Activated T-cell treated with anti-CD3 and anti-CD28 coated beads, Interleukin-2, amount 50 U/mL, for 24 hours (primary cell): ENCODE measurements at regions not wholly inside any gene's neighbourhood (a gene's known extent, or its start where the extent isn't known, plus 50 kb on each side); places are given as distances from the start of the nearest gene placed in this dataset.

Experiments
- DNase-seq: peaks from one replicate; pipeline ENCODE4 v3.0.0-alpha.2; 2020
- H3K27ac Mint-ChIP-seq: 2 replicates; pipeline ENCODE4 v1.8.0; 2020; ENCODE audit warnings: mild to moderate bottlenecking, mixed read lengths
- H3K27me3 Mint-ChIP-seq: 2 replicates; pipeline ENCODE4 v1.8.0; 2020; ENCODE audit warnings: mixed read lengths
- H3K36me3 Mint-ChIP-seq: 2 replicates; pipeline ENCODE4 v1.8.0; 2020; ENCODE audit warnings: low read depth, mixed read lengths
- H3K4me1 Mint-ChIP-seq: 2 replicates; pipeline ENCODE4 v1.8.0; 2020; ENCODE audit warnings: low read depth, mixed read lengths
- H3K4me3 Mint-ChIP-seq: 2 replicates; pipeline ENCODE4 v1.8.0; 2020; ENCODE audit warnings: mild to moderate bottlenecking, moderate library complexity, mixed read lengths
- H3K9me3 Mint-ChIP-seq: 2 replicates; pipeline ENCODE4 v1.8.0; 2020; ENCODE audit warnings: mixed read lengths

GRCh38 chr6:153849072-153849779 is 189.8 kb upstream of the OPRM1 start:
- H3K36me3 Mint-ChIP-seq = no peaks in the 10 kb centered on the region
- no peak for DNase-seq
- H3K27ac Mint-ChIP-seq = no peak overlapping the region
- no peak overlapping the region for H3K4me3 Mint-ChIP-seq
- no peaks in the 10 kb centered on the region for H3K27me3 Mint-ChIP-seq
- H3K9me3 Mint-ChIP-seq = peaks cover 2% of the 10 kb centered on the region
- H3K4me1 Mint-ChIP-seq = no peaks in the 10 kb centered on the region

- Mint-ChIP-seq H3K36me3 (no peaks in the 10 kb centered on the region), H3K9me3 (no peaks in the 10 kb centered on the region), H3K27me3 (no peaks in the 10 kb centered on the region), H3K4me1 (no peaks in the 10 kb centered on the region), H3K27ac (no peak overlapping the region), H3K4me3 (no peak overlapping the region)
- no peak for DNase-seq
Observed at GRCh38 chr6:153843420-153843819, 195.6 kb upstream of the OPRM1 start.

- no peaks in the 10 kb centered on the region for H3K9me3 Mint-ChIP-seq
Observed at GRCh38 chr6:153842491-153842890, 196.5 kb upstream of the OPRM1 start.

GRCh38 chr6:153840039-153840850 is 198.8 kb upstream of the OPRM1 start:
- H3K4me1 Mint-ChIP-seq = no peaks in the 10 kb centered on the region
- no peaks in the 10 kb centered on the region for H3K9me3 Mint-ChIP-seq
- no peaks in the 10 kb centered on the region for H3K36me3 Mint-ChIP-seq
- H3K4me3 Mint-ChIP-seq = no peak overlapping the region
- no peak overlapping the region for H3K27ac Mint-ChIP-seq
- no peak for DNase-seq
- H3K27me3 Mint-ChIP-seq = no peaks in the 10 kb centered on the region

More at GRCh38 chr6:153842491-153842890, 196.5 kb upstream of the OPRM1 start:
- H3K36me3 Mint-ChIP-seq = no peaks in the 10 kb centered on the region
- no peaks in the 10 kb centered on the region for H3K27me3 Mint-ChIP-seq
- H3K4me3 Mint-ChIP-seq = no peak overlapping the region
- H3K27ac Mint-ChIP-seq = no peak overlapping the region
- no peaks in the 10 kb centered on the region for H3K4me1 Mint-ChIP-seq
- DNase-seq = no peak

- no peak overlapping the region for H3K4me3 Mint-ChIP-seq
- DNase-seq = no peak
- H3K36me3 Mint-ChIP-seq = no peaks in the 10 kb centered on the region
- H3K9me3 Mint-ChIP-seq = no peaks in the 10 kb centered on the region
- no peak overlapping the region for H3K27ac Mint-ChIP-seq
- no peaks in the 10 kb centered on the region for H3K27me3 Mint-ChIP-seq
- H3K4me1 Mint-ChIP-seq = no peaks in the 10 kb centered on the region
Observed at GRCh38 chr6:153832543-153832942, 206.5 kb upstream of the OPRM1 start.

GRCh38 chr6:153831350-153832078 is 207.5 kb upstream of the OPRM1 start:
- no peaks in the 10 kb centered on the region for H3K27me3 Mint-ChIP-seq

GRCh38 chr6:153817173-153817572 is 221.9 kb upstream of the OPRM1 start:
- H3K4me3 Mint-ChIP-seq = no peak overlapping the region
- no peaks in the 10 kb centered on the region for H3K36me3 Mint-ChIP-seq
- no peak for DNase-seq
- peaks cover 14% of the 10 kb centered on the region for H3K9me3 Mint-ChIP-seq
- no peaks in the 10 kb centered on the region for H3K4me1 Mint-ChIP-seq
- H3K27me3 Mint-ChIP-seq = no peaks in the 10 kb centered on the region
- H3K27ac Mint-ChIP-seq = no peak overlapping the region

More at GRCh38 chr6:153831350-153832078, 207.5 kb upstream of the OPRM1 start:
- no peaks in the 10 kb centered on the region for H3K9me3 Mint-ChIP-seq
- H3K4me3 Mint-ChIP-seq = no peak overlapping the region
- no peaks in the 10 kb centered on the region for H3K36me3 Mint-ChIP-seq
- no peak overlapping the region for H3K27ac Mint-ChIP-seq
- H3K4me1 Mint-ChIP-seq = no peaks in the 10 kb centered on the region
- no peak for DNase-seq

- Mint-ChIP-seq H3K27me3 (no peaks in the 10 kb centered on the region), H3K4me3 (no peak overlapping the region), H3K9me3 (peaks cover 17% of the 10 kb centered on the region), H3K4me1 (no peaks in the 10 kb centered on the region), H3K36me3 (no peaks in the 10 kb centered on the region), H3K27ac (no peak overlapping the region)
- no peak for DNase-seq
Observed at GRCh38 chr6:153816366-153816765, 222.7 kb upstream of the OPRM1 start.

GRCh38 chr6:153814136-153814535 is 224.9 kb upstream of the OPRM1 start:
- H3K9me3 Mint-ChIP-seq = peaks cover 18% of the 10 kb centered on the region

GRCh38 chr6:153804755-153805330 is 234.2 kb upstream of the OPRM1 start:
- no peak for DNase-seq
- H3K4me3 Mint-ChIP-seq = no peak overlapping the region
- H3K27me3 Mint-ChIP-seq = no peaks in the 10 kb centered on the region
- H3K4me1 Mint-ChIP-seq = no peaks in the 10 kb centered on the region
- no peak overlapping the region for H3K27ac Mint-ChIP-seq
- H3K36me3 Mint-ChIP-seq = no peaks in the 10 kb centered on the region
- no peaks in the 10 kb centered on the region for H3K9me3 Mint-ChIP-seq

More at GRCh38 chr6:153814136-153814535, 224.9 kb upstream of the OPRM1 start:
- no peaks in the 10 kb centered on the region for H3K27me3 Mint-ChIP-seq
- H3K4me1 Mint-ChIP-seq = no peaks in the 10 kb centered on the region
- no peak overlapping the region for H3K27ac Mint-ChIP-seq
- H3K36me3 Mint-ChIP-seq = no peaks in the 10 kb centered on the region
- no peak overlapping the region for H3K4me3 Mint-ChIP-seq
- no peak for DNase-seq

- H3K4me1 Mint-ChIP-seq = no peaks in the 10 kb centered on the region
- H3K9me3 Mint-ChIP-seq = no peaks in the 10 kb centered on the region
- no peak overlapping the region for H3K4me3 Mint-ChIP-seq
- no peaks in the 10 kb centered on the region for H3K27me3 Mint-ChIP-seq
- no peaks in the 10 kb centered on the region for H3K36me3 Mint-ChIP-seq
- DNase-seq = no peak
- H3K27ac Mint-ChIP-seq = no peak overlapping the region
Observed at GRCh38 chr6:153801917-153802316, 237.1 kb upstream of the OPRM1 start.

- no peaks in the 10 kb centered on the region for H3K9me3 Mint-ChIP-seq
- no peak overlapping the region for H3K4me3 Mint-ChIP-seq
- H3K27ac Mint-ChIP-seq = no peak overlapping the region
- no peaks in the 10 kb centered on the region for H3K36me3 Mint-ChIP-seq
- H3K27me3 Mint-ChIP-seq = no peaks in the 10 kb centered on the region
- no peak for DNase-seq
- H3K4me1 Mint-ChIP-seq = no peaks in the 10 kb centered on the region
Observed at GRCh38 chr6:153800580-153801188, 238.4 kb upstream of the OPRM1 start.

GRCh38 chr6:153790876-153791473 is 248.1 kb upstream of the OPRM1 start:
- DNase-seq = no peak
- no peak overlapping the region for H3K27ac Mint-ChIP-seq
- H3K36me3 Mint-ChIP-seq = no peaks in the 10 kb centered on the region
- H3K4me3 Mint-ChIP-seq = no peak overlapping the region
- H3K9me3 Mint-ChIP-seq = no peaks in the 10 kb centered on the region
- H3K27me3 Mint-ChIP-seq = no peaks in the 10 kb centered on the region
- H3K4me1 Mint-ChIP-seq = no peaks in the 10 kb centered on the region

- Mint-ChIP-seq H3K27me3 (no peaks in the 10 kb centered on the region), H3K9me3 (peaks cover 5% of the 10 kb centered on the region), H3K36me3 (no peaks in the 10 kb centered on the region), H3K4me1 (no peaks in the 10 kb centered on the region), H3K27ac (no peak overlapping the region), H3K4me3 (no peak overlapping the region)
- DNase-seq = no peak
Observed at GRCh38 chr6:153790048-153790447, 249.0 kb upstream of the OPRM1 start.
